RWPE1 (cell line): ENCODE measurements at regions not wholly inside any gene's neighbourhood (a gene's known extent, or its start where the extent isn't known, plus 50 kb on each side); places are given as distances from the start of the nearest gene placed in this dataset.
"Not testable (repeated sequence)": the region's sequence is repeated elsewhere in the genome, so short reads cannot be mapped to it uniquely, and the experiment has no call there.

ENCODE experiments used
- CTCF ChIA-PET: fragments of 350-600 bp; sonication (Branson Sonifier 250); formaldehyde crosslinking; extraction: SDS; loops from one replicate; lab custom pipeline; 2021; lab: Yijun Ruan, JAX
- POLR2A ChIA-PET: fragments of 400-600 bp; formaldehyde crosslinking; extraction: SDS; loops from one replicate; lab custom pipeline; 2020; ENCODE audit warnings: antibody characterized with exemption; ENCODE audit not compliant: low non-redundant PET; lab: Yijun Ruan, JAX
- DNase-seq: peaks from one replicate; pipeline ENCODE4 v3.0.0; 2012; ENCODE audit warnings: low spot score
- H3K27ac ChIP-seq: fragments of 450-650 bp; 2 replicates; pipeline ENCODE4 v1.5.1; 2017
- TF ChIP-seq, protein P1 (sequence below): fragments of 450-650 bp; conservative IDR thresholded peaks from 2 replicates; pipeline ENCODE4 v1.5.1; 2017; ENCODE audit warnings: low read depth, mild to moderate bottlenecking

- TF ChIP-seq, protein P1, sequence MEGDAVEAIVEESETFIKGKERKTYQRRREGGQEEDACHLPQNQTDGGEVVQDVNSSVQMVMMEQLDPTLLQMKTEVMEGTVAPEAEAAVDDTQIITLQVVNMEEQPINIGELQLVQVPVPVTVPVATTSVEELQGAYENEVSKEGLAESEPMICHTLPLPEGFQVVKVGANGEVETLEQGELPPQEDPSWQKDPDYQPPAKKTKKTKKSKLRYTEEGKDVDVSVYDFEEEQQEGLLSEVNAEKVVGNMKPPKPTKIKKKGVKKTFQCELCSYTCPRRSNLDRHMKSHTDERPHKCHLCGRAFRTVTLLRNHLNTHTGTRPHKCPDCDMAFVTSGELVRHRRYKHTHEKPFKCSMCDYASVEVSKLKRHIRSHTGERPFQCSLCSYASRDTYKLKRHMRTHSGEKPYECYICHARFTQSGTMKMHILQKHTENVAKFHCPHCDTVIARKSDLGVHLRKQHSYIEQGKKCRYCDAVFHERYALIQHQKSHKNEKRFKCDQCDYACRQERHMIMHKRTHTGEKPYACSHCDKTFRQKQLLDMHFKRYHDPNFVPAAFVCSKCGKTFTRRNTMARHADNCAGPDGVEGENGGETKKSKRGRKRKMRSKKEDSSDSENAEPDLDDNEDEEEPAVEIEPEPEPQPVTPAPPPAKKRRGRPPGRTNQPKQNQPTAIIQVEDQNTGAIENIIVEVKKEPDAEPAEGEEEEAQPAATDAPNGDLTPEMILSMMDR, result no peak
- POLR2A ChIA-PET, result no interaction called here
- H3K27ac ChIP-seq, result no peak overlapping the region
- DNase-seq, result no peak
- CTCF ChIA-PET, result no interaction called here
Measured at GRCh38 chrX:142637206-142637605, 388.5 kb upstream of the SPANXN4 start.

- no peak overlapping the region for H3K27ac ChIP-seq
- DNase-seq, result no peak
- ChIA-PET CTCF (no interaction called here), POLR2A (no interaction called here)
- TF ChIP-seq, protein P1, result no peak
Measured at GRCh38 chrX:142616636-142617035, 409.1 kb upstream of the SPANXN4 start.

DNA sequence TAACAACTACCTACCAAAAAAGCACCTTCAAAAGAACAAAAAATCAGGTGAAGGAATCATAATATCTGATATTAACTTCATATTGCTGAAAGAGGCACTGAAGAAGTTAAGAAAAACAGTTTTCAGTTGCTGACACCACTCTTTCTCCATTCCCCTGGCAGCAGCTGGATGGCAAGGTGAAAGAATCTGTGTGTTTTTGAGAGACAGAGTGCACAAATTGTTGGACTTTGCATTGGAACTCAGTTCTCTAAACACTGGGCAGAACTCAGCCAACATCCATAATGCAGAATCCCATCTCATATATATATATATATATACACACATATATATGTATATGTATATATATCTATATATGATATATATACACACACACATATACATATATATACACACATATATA, 408.3 kb upstream of the MAGEC2 start:
- H3K27ac ChIP-seq, result no peak overlapping the region
- CTCF ChIA-PET, result no interaction called here
- POLR2A ChIA-PET, result no interaction called here
- TF ChIP-seq, protein P1, result no peak
- DNase-seq, result no peak

- DNase-seq, result not testable (repeated sequence)
Measured at GRCh38 chrX:142606629-142607028, 401.5 kb upstream of the MAGEC2 start.

GRCh38 chrX:142601792-142602191, 396.7 kb upstream of the MAGEC2 start:
- CTCF ChIA-PET, result no interaction called here
- DNase-seq, result no peak
- POLR2A ChIA-PET, result no interaction called here
- no peak overlapping the region for H3K27ac ChIP-seq
- TF ChIP-seq, protein P1, result no peak

More at GRCh38 chrX:142606629-142607028, 401.5 kb upstream of the MAGEC2 start:
- POLR2A ChIA-PET, H3K27ac ChIP-seq: not testable (repeated sequence)
- CTCF ChIA-PET, result interaction anchor here (0.6 kb wide), 1 partner anchor 654 kb away, joined by 4 read pairs; no protein-coding TSS in a partner anchor

DNA sequence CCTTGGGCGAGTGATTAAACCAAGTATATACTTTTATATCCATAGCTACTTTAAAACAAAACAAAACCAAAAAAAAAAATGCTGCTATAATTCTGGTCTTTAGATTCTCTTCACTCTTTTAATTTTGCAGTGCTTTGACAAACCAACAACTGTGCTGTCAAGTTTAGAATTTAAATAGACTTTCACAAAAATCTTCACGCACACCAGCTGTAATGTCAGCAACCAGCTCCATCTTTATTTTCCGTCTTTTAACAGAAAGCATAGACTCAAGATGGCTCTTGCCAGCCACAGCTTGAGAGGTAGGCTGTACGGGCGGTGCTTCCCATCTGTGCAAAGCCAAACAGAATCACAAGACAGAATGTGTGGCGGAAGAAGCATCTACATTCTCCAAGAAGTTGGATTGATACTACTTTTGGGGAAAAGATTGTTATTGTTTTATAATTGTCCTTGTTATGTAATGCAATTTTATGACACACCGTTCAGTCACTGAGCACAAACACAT, 388.3 kb upstream of the MAGEC2 start:
- no peak for DNase-seq
- CTCF ChIA-PET, result no interaction called here
- TF ChIP-seq, protein P1, result no peak
- POLR2A ChIA-PET, result no interaction called here
- no peak overlapping the region for H3K27ac ChIP-seq

- POLR2A ChIA-PET, result no interaction called here
- CTCF ChIA-PET, result no interaction called here
Measured at GRCh38 chrX:142576615-142577014, 371.5 kb upstream of the MAGEC2 start.

More at GRCh38 chrX:142576615-142577014, 371.5 kb upstream of the MAGEC2 start:
- TF ChIP-seq, protein P1, result no peak
- H3K27ac ChIP-seq, result no peak overlapping the region
- no peak for DNase-seq
